Ishikawa (cell line): ENCODE measurements at regions not wholly inside any gene's neighbourhood (a gene's known extent, or its start where the extent isn't known, plus 50 kb on each side); places are given as distances from the start of the nearest gene placed in this dataset.

ENCODE experiments used
- CEBPB ChIP-seq: IDR thresholded peaks from 2 replicates; pipeline ENCODE4 v1.6.1; 2012
- EGR1 ChIP-seq: IDR thresholded peaks from 2 replicates; pipeline ENCODE4 v1.6.1; 2012
- EP300 ChIP-seq: IDR thresholded peaks from 2 replicates; pipeline ENCODE4 v1.6.1; 2012; ENCODE audit warnings: borderline replicate concordance
- FOXM1 ChIP-seq: IDR thresholded peaks from 2 replicates; pipeline ENCODE4 v1.6.1; 2012; ENCODE audit warnings: low read depth, borderline replicate concordance
- MAX ChIP-seq: IDR thresholded peaks from 2 replicates; pipeline ENCODE4 v1.6.1; 2012
- NFIC ChIP-seq: IDR thresholded peaks from 2 replicates; pipeline ENCODE4 v1.6.1; 2012
- TF ChIP-seq, protein P1 (sequence below): IDR thresholded peaks from 2 replicates; pipeline ENCODE4 v1.6.1; 2012; ENCODE audit warnings: low read depth, mild to moderate bottlenecking

- TF ChIP-seq CEBPB (no peak), EGR1 (no peak), EP300 (no peak), NFIC (no peak), MAX (no peak), FOXM1 (no peak)
- TF ChIP-seq, protein P1, sequence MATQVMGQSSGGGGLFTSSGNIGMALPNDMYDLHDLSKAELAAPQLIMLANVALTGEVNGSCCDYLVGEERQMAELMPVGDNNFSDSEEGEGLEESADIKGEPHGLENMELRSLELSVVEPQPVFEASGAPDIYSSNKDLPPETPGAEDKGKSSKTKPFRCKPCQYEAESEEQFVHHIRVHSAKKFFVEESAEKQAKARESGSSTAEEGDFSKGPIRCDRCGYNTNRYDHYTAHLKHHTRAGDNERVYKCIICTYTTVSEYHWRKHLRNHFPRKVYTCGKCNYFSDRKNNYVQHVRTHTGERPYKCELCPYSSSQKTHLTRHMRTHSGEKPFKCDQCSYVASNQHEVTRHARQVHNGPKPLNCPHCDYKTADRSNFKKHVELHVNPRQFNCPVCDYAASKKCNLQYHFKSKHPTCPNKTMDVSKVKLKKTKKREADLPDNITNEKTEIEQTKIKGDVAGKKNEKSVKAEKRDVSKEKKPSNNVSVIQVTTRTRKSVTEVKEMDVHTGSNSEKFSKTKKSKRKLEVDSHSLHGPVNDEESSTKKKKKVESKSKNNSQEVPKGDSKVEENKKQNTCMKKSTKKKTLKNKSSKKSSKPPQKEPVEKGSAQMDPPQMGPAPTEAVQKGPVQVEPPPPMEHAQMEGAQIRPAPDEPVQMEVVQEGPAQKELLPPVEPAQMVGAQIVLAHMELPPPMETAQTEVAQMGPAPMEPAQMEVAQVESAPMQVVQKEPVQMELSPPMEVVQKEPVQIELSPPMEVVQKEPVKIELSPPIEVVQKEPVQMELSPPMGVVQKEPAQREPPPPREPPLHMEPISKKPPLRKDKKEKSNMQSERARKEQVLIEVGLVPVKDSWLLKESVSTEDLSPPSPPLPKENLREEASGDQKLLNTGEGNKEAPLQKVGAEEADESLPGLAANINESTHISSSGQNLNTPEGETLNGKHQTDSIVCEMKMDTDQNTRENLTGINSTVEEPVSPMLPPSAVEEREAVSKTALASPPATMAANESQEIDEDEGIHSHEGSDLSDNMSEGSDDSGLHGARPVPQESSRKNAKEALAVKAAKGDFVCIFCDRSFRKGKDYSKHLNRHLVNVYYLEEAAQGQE = no peak
Observed at GRCh38 chr18:77762642-77763041, 513.0 kb downstream of the GALR1 start.
